HFFc6 (cell line): ENCODE measurements at regions not wholly inside any gene's neighbourhood (a gene's known extent, or its start where the extent isn't known, plus 50 kb on each side); places are given as distances from the start of the nearest gene placed in this dataset.

ENCODE experiments used
- DNase-seq: peaks from one replicate; pipeline ENCODE4 v3.0.0-alpha.2; 2018
- H3K27ac Mint-ChIP-seq: 2 replicates; pipeline ENCODE4 v1.8.0; 2020; ENCODE audit warnings: mild to moderate bottlenecking, mixed read lengths
- H3K27me3 Mint-ChIP-seq: 2 replicates; pipeline ENCODE4 v1.8.0; 2021; ENCODE audit warnings: mild to moderate bottlenecking, moderate library complexity, mixed read lengths; ENCODE audit not compliant: insufficient read depth
- H3K36me3 Mint-ChIP-seq: 2 replicates; pipeline ENCODE4 v1.8.0; 2021; ENCODE audit warnings: low read depth, mixed read lengths
- H3K4me1 Mint-ChIP-seq: 2 replicates; pipeline ENCODE4 v1.8.0; 2020; ENCODE audit warnings: low read depth, mixed read lengths
- H3K4me3 Mint-ChIP-seq: 2 replicates; pipeline ENCODE4 v1.8.0; 2020; ENCODE audit warnings: mild to moderate bottlenecking, moderate library complexity, mixed read lengths
- H3K9me3 Mint-ChIP-seq: 2 replicates; pipeline ENCODE4 v1.8.0; 2020; ENCODE audit warnings: mild to moderate bottlenecking, mixed read lengths
- CTCF ChIP-seq: fragments of 200-600 bp; sonication (generic); IDR thresholded peaks from 2 replicates; pipeline ENCODE4 v1.5.0; 2021; ENCODE audit warnings: antibody characterized with exemption, mild to moderate bottlenecking

- H3K4me1 Mint-ChIP-seq, result no peaks in the 10 kb centered on the region
- H3K27me3 Mint-ChIP-seq, result peaks cover 1% of the 10 kb centered on the region
- H3K36me3 Mint-ChIP-seq, result no peaks in the 10 kb centered on the region
- TF ChIP-seq CTCF, result no peak
- H3K27ac Mint-ChIP-seq, result no peak overlapping the region
- H3K4me3 Mint-ChIP-seq, result no peak overlapping the region
- peaks cover 33% of the 10 kb centered on the region for H3K9me3 Mint-ChIP-seq
- DNase-seq, result no peak
Observed at GRCh38 chr13:87889254-87889653, 218.1 kb downstream of the SLITRK5 start.

GRCh38 chr13:87893186-87893585, 222.0 kb downstream of the SLITRK5 start:
- Mint-ChIP-seq H3K27ac (no peak overlapping the region), H3K4me1 (no peaks in the 10 kb centered on the region), H3K36me3 (no peaks in the 10 kb centered on the region), H3K27me3 (peaks cover 1% of the 10 kb centered on the region), H3K9me3 (peaks cover 24% of the 10 kb centered on the region), H3K4me3 (no peak overlapping the region)
- DNase-seq, result no peak
- no peak for TF ChIP-seq CTCF

DNA sequence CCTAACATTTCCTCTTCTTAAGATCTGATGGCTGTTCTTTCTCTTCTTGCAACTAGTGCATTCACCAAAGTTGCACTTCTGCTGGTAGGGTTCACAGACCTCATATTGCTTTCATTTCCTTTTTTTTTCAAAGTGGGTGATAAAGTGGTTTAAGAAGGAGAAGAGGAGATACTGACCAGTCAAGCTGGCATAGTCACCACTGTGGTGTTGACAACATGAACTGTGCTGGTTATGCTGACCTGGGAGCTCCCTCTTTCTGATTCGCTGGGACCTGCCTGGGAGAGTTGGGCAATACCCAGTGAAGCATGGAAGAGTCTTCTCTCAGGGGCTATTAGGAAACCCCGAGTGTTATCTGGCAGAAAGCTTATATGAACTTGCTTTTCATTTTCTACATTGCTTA, 222.9 kb downstream of the SLITRK5 start:
- Mint-ChIP-seq H3K4me1 (no peaks in the 10 kb centered on the region), H3K27me3 (peaks cover 1% of the 10 kb centered on the region), H3K27ac (no peak overlapping the region), H3K9me3 (peaks cover 29% of the 10 kb centered on the region), H3K4me3 (no peak overlapping the region), H3K36me3 (no peaks in the 10 kb centered on the region)
- no peak for DNase-seq
- TF ChIP-seq CTCF, result no peak

DNA sequence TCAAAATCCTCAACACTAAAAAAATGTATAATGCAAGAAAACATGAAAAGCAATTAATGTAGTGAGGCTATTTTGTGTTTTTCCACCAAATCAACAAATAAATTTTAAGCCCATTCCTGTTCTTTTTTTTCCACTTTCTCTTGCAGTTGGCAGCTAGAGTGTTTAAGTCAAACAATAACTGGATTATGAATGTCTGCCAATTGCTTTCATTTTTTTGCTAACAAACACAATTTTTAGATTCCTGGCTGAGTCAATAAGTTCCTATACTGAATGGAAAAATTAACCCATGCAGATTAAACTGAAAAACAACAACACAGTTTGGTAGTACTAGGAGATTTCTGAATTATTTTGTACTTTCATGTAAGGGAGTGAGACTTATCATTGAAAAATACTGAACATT, 232.4 kb downstream of the SLITRK5 start:
- Mint-ChIP-seq H3K9me3 (peaks cover 40% of the 10 kb centered on the region), H3K27me3 (no peaks in the 10 kb centered on the region; the same call in 1 of the 2 replicates), H3K4me1 (no peaks in the 10 kb centered on the region), H3K4me3 (no peak overlapping the region), H3K36me3 (no peaks in the 10 kb centered on the region), H3K27ac (no peak overlapping the region)
- DNase-seq, result no peak
- no peak for TF ChIP-seq CTCF

DNA sequence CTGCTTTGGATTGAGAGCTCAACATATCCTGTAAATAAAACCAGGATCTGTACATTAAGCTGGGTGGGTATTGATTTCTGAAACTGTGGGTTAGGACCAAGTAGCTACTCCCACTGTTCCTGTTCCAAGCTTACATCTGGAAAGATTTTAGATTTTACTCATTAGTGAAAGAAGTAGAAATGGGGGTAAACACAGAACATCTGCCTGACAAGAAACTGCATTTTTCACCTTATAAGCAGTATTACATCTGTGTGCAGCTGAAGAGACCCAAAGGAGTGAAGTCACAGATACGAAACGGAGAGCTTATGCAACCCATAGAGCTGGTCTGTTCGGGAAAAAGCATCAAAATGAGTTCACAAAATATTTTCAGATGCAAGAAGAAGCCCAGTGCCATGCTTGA, 235.2 kb downstream of the SLITRK5 start:
- H3K4me1 Mint-ChIP-seq, result no peaks in the 10 kb centered on the region
- no peak for DNase-seq
- H3K27ac Mint-ChIP-seq, result no peak overlapping the region
- no peaks in the 10 kb centered on the region; the same call in 1 of the 2 replicates for H3K36me3 Mint-ChIP-seq
- no peaks in the 10 kb centered on the region for H3K27me3 Mint-ChIP-seq
- peaks cover 35% of the 10 kb centered on the region for H3K9me3 Mint-ChIP-seq
- no peak for TF ChIP-seq CTCF
- no peak overlapping the region for H3K4me3 Mint-ChIP-seq

DNA sequence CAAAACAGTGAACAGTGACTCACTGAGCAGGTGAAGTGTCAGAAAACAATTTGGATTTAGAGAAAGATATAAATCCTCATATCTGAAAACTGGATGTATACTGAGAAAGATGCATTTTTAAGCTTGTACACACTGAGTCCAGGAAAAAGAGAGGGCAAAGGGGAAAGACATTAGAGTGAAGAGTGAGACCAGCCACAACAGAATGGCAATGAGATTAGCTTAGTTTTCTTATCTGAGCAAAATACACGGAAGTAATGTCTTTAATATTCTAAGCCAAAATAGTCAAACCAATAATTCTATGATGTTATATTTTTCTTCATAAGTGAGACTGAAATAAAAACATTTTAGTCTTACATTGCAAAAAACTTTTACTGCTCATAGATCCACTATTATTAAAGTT, 236.0 kb downstream of the SLITRK5 start:
- Mint-ChIP-seq H3K4me3 (no peak overlapping the region), H3K4me1 (no peaks in the 10 kb centered on the region), H3K9me3 (peaks cover 31% of the 10 kb centered on the region), H3K36me3 (no peaks in the 10 kb centered on the region; the same call in 1 of the 2 replicates), H3K27me3 (no peaks in the 10 kb centered on the region), H3K27ac (no peak overlapping the region)
- TF ChIP-seq CTCF, result no peak
- no peak for DNase-seq
